HEK293 (cell line): ENCODE measurements at regions not wholly inside any gene's neighbourhood (a gene's known extent, or its start where the extent isn't known, plus 50 kb on each side); places are given as distances from the start of the nearest gene placed in this dataset.

Experiments used
- ATF2 ChIP-seq: fragments of 450-650 bp; formaldehyde crosslinking; IDR thresholded peaks from 2 replicates; pipeline ENCODE4 v1.5.1; 2016; ENCODE audit warnings: missing biosample characterization, missing genetic modification characterization, low read depth
- BCL11A ChIP-seq: fragments of 450-650 bp; formaldehyde crosslinking; IDR thresholded peaks from 2 replicates; pipeline ENCODE4 v1.5.1; 2016; ENCODE audit warnings: low read depth, missing biosample characterization, missing genetic modification characterization
- GLI4 ChIP-seq: fragments of 450-650 bp; formaldehyde crosslinking; IDR thresholded peaks from 2 replicates; pipeline ENCODE4 v1.5.1; 2016; ENCODE audit warnings: missing biosample characterization, missing genetic modification characterization
- HOXD13 ChIP-seq: sonication (generic); formaldehyde crosslinking; IDR thresholded peaks from 2 replicates; pipeline ENCODE4 v1.8.0; 2022; ENCODE audit warnings: missing genetic modification reagents, borderline replicate concordance
- KLF17 ChIP-seq: fragments of 450-650 bp; formaldehyde crosslinking; IDR thresholded peaks from 2 replicates; pipeline ENCODE4 v1.5.1; 2016; ENCODE audit warnings: missing biosample characterization, missing genetic modification characterization
- KLF7 ChIP-seq: fragments of 450-650 bp; formaldehyde crosslinking; IDR thresholded peaks from 2 replicates; pipeline ENCODE4 v1.5.1; 2016; ENCODE audit warnings: missing biosample characterization, missing genetic modification characterization, borderline replicate concordance
- MYNN ChIP-seq: fragments of 450-650 bp; formaldehyde crosslinking; IDR thresholded peaks from 2 replicates; pipeline ENCODE4 v1.5.1; 2016; ENCODE audit warnings: missing biosample characterization, missing genetic modification characterization, borderline replicate concordance
- OSR2 ChIP-seq: fragments of 450-650 bp; formaldehyde crosslinking; IDR thresholded peaks from 2 replicates; pipeline ENCODE4 v1.5.1; 2016; ENCODE audit warnings: missing biosample characterization, missing genetic modification characterization
- PBX3 ChIP-seq: sonication (generic); formaldehyde crosslinking; IDR thresholded peaks from 2 replicates; pipeline ENCODE4 v1.8.1; 2022; ENCODE audit warnings: mild to moderate bottlenecking, moderate library complexity, missing genetic modification reagents
- PRDM1 ChIP-seq: fragments of 450-650 bp; formaldehyde crosslinking; IDR thresholded peaks from 2 replicates; pipeline ENCODE4; 2016; ENCODE audit warnings: missing biosample characterization, missing genetic modification characterization
- REPIN1 ChIP-seq: fragments of 450-650 bp; formaldehyde crosslinking; IDR thresholded peaks from 2 replicates; pipeline ENCODE4 v1.5.1; 2017; ENCODE audit warnings: missing biosample characterization, missing genetic modification characterization, low read depth
- SALL2 ChIP-seq: fragments of 450-650 bp; formaldehyde crosslinking; IDR thresholded peaks from 2 replicates; pipeline ENCODE4 v1.5.0; 2017; ENCODE audit warnings: missing biosample characterization, mild to moderate bottlenecking, missing genetic modification characterization, borderline replicate concordance
- SP7 ChIP-seq: fragments of 450-650 bp; formaldehyde crosslinking; IDR thresholded peaks from 2 replicates; pipeline ENCODE4 v1.5.1; 2016; ENCODE audit warnings: missing biosample characterization, missing genetic modification characterization
- YY1 ChIP-seq: fragments of 450-650 bp; formaldehyde crosslinking; IDR thresholded peaks from 2 replicates; pipeline ENCODE4 v1.5.1; 2018; ENCODE audit warnings: missing biosample characterization, missing genetic modification characterization
- ZBTB21 ChIP-seq: fragments of 450-650 bp; formaldehyde crosslinking; IDR thresholded peaks from 2 replicates; pipeline ENCODE4 v1.5.1; 2017; ENCODE audit warnings: missing biosample characterization, missing genetic modification characterization
- ZBTB6 ChIP-seq: fragments of 450-650 bp; formaldehyde crosslinking; IDR thresholded peaks from 2 replicates; pipeline ENCODE4 v1.5.1; 2017; ENCODE audit warnings: missing biosample characterization, missing genetic modification characterization
- ZNF121 ChIP-seq: fragments of 450-650 bp; formaldehyde crosslinking; IDR thresholded peaks from 2 replicates; pipeline ENCODE4 v1.5.1; 2016; ENCODE audit warnings: missing biosample characterization, missing genetic modification characterization
- ZNF132 ChIP-seq: fragments of 450-650 bp; formaldehyde crosslinking; IDR thresholded peaks from 2 replicates; pipeline ENCODE4 v1.5.1; 2017; ENCODE audit warnings: missing biosample characterization, missing genetic modification characterization, borderline replicate concordance
- ZNF146 ChIP-seq: fragments of 450-650 bp; formaldehyde crosslinking; IDR thresholded peaks from 2 replicates; pipeline ENCODE4 v1.5.1; 2016; ENCODE audit warnings: missing biosample characterization, missing genetic modification characterization
- ZNF2 ChIP-seq: fragments of 450-650 bp; formaldehyde crosslinking; IDR thresholded peaks from 2 replicates; pipeline ENCODE4 v1.5.1; 2016; ENCODE audit warnings: missing biosample characterization, missing genetic modification characterization
- ZNF214 ChIP-seq: fragments of 450-650 bp; formaldehyde crosslinking; IDR thresholded peaks from 2 replicates; pipeline ENCODE4 v1.5.1; 2017; ENCODE audit warnings: missing biosample characterization, mild to moderate bottlenecking, missing genetic modification characterization, borderline replicate concordance
- ZNF416 ChIP-seq: fragments of 450-650 bp; formaldehyde crosslinking; IDR thresholded peaks from 2 replicates; pipeline ENCODE4 v1.5.1; 2016; ENCODE audit warnings: missing biosample characterization, missing genetic modification characterization
- ZNF596 ChIP-seq: fragments of 450-650 bp; IDR thresholded peaks from 2 replicates; pipeline ENCODE4 v1.5.0; 2018; ENCODE audit warnings: missing biosample characterization, mild to moderate bottlenecking, missing genetic modification characterization, moderate library complexity
- ZNF624 ChIP-seq: fragments of 450-650 bp; formaldehyde crosslinking; IDR thresholded peaks from 2 replicates; pipeline ENCODE4 v1.5.1; 2017; ENCODE audit warnings: missing biosample characterization, missing genetic modification characterization
- ZNF629 ChIP-seq: fragments of 450-650 bp; formaldehyde crosslinking; IDR thresholded peaks from 2 replicates; pipeline ENCODE4 v1.5.1; 2017; ENCODE audit warnings: missing biosample characterization, missing genetic modification characterization
- ZNF670 ChIP-seq: fragments of 450-650 bp; formaldehyde crosslinking; IDR thresholded peaks from 2 replicates; pipeline ENCODE4 v1.5.1; 2016; ENCODE audit warnings: missing biosample characterization, missing genetic modification characterization, low read depth
- ZNF776 ChIP-seq: fragments of 450-650 bp; formaldehyde crosslinking; IDR thresholded peaks from 2 replicates; pipeline ENCODE4 v1.5.0; 2017; ENCODE audit warnings: missing biosample characterization, missing genetic modification characterization, borderline replicate concordance
- ZNF777 ChIP-seq: fragments of 450-650 bp; formaldehyde crosslinking; IDR thresholded peaks from 2 replicates; pipeline ENCODE4 v1.5.1; 2017; ENCODE audit warnings: missing biosample characterization, missing genetic modification characterization, borderline replicate concordance
- ZNF785 ChIP-seq: fragments of 450-650 bp; formaldehyde crosslinking; IDR thresholded peaks from 2 replicates; pipeline ENCODE4 v1.5.1; 2016; ENCODE audit warnings: missing biosample characterization, missing genetic modification characterization
- ZNF791 ChIP-seq: fragments of 450-650 bp; formaldehyde crosslinking; IDR thresholded peaks from 2 replicates; pipeline ENCODE4 v1.5.1; 2016; ENCODE audit warnings: missing biosample characterization, missing genetic modification characterization
- ZNF830 ChIP-seq: fragments of 450-650 bp; IDR thresholded peaks from 2 replicates; pipeline ENCODE4 v1.5.0; 2018; ENCODE audit warnings: missing biosample characterization, missing genetic modification characterization, low read depth, mild to moderate bottlenecking, moderate library complexity
- ZSCAN30 ChIP-seq: fragments of 450-650 bp; IDR thresholded peaks from 2 replicates; pipeline ENCODE4 v1.5.1; 2018; ENCODE audit warnings: missing biosample characterization, mild to moderate bottlenecking, missing genetic modification characterization, moderate library complexity
- ZXDB ChIP-seq: fragments of 450-650 bp; formaldehyde crosslinking; IDR thresholded peaks from 2 replicates; pipeline ENCODE4 v1.5.1; 2016; ENCODE audit warnings: missing biosample characterization, missing genetic modification characterization
- TF ChIP-seq, protein P1 (sequence below): fragments of 450-650 bp; formaldehyde crosslinking; IDR thresholded peaks from 2 replicates; pipeline ENCODE4 v1.5.1; 2016; ENCODE audit warnings: missing biosample characterization, missing genetic modification characterization

GRCh38 chr12:90064852-90065801 is 356.5 kb upstream of the ATP2B1 start (continued):
- TF ChIP-seq ZXDB (tag by site-specific recombination) (peak; percentile 61), ZNF624 (tag by site-specific recombination) (no peak), ZNF146 (tag by site-specific recombination) (no peak), ZNF416 (tag by site-specific recombination) (no peak), PRDM1 (tag by site-specific recombination) (no peak), ZNF214 (no peak), ATF2 (no peak), SALL2 (tag by site-specific recombination) (no peak), ZSCAN30 (tag by site-specific recombination) (no peak), ZNF785 (tag by site-specific recombination) (no peak), OSR2 (peak; percentile 98), PBX3 (CRISPR knock-in tag) (no peak), ZNF670 (tag by site-specific recombination) (no peak), KLF7 (tag by site-specific recombination) (no peak), ZNF2 (peak; percentile 63; the same call in 1 of the 2 replicates), REPIN1 (tag by site-specific recombination) (no peak), ZNF791 (tag by site-specific recombination) (no peak), YY1 (tag by site-specific recombination) (no peak), ZNF132 (tag by site-specific recombination) (no peak), ZBTB6 (tag by site-specific recombination) (no peak), ZNF629 (tag by site-specific recombination) (peak; percentile 88), ZBTB21 (peak; percentile 24; the same call in 1 of the 2 replicates), KLF17 (peak; percentile 57; the same call in 1 of the 2 replicates), ZNF777 (tag by site-specific recombination) (no peak), HOXD13 (CRISPR knock-in tag) (no peak), ZNF776 (tag by site-specific recombination) (no peak), ZNF121 (tag by site-specific recombination) (no peak), ZNF830 (tag by site-specific recombination) (no peak), SP7 (peak; percentile 95), ZNF596 (tag by site-specific recombination) (no peak), MYNN (tag by site-specific recombination) (no peak), BCL11A (tag by site-specific recombination) (peak; percentile 95), GLI4 (no peak)
- TF ChIP-seq, protein P1, sequence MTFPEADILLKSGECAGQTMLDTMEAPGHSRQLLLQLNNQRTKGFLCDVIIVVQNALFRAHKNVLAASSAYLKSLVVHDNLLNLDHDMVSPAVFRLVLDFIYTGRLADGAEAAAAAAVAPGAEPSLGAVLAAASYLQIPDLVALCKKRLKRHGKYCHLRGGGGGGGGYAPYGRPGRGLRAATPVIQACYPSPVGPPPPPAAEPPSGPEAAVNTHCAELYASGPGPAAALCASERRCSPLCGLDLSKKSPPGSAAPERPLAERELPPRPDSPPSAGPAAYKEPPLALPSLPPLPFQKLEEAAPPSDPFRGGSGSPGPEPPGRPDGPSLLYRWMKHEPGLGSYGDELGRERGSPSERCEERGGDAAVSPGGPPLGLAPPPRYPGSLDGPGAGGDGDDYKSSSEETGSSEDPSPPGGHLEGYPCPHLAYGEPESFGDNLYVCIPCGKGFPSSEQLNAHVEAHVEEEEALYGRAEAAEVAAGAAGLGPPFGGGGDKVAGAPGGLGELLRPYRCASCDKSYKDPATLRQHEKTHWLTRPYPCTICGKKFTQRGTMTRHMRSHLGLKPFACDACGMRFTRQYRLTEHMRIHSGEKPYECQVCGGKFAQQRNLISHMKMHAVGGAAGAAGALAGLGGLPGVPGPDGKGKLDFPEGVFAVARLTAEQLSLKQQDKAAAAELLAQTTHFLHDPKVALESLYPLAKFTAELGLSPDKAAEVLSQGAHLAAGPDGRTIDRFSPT (tag by site-specific recombination) = peak; percentile 77
